SK-N-SH (cell line): ENCODE measurements at regions not wholly inside any gene's neighbourhood (a gene's known extent, or its start where the extent isn't known, plus 50 kb on each side); places are given as distances from the start of the nearest gene placed in this dataset.
"Not testable (repeated sequence)": the region's sequence is repeated elsewhere in the genome, so short reads cannot be mapped to it uniquely, and the experiment has no call there.

Source experiments
- CTCF ChIA-PET: fragments of 300-600, 350-600 bp; formaldehyde crosslinking; extraction: SDS; loops from one replicate; lab custom pipeline; 2021; lab: Yijun Ruan, JAX
- POLR2A ChIA-PET: fragments of 350-600 bp; sonication (Branson Sonifier 250); formaldehyde crosslinking; extraction: SDS; loops from one replicate; lab custom pipeline; 2020; ENCODE audit warnings: antibody characterized with exemption, inconsistent platforms; lab: Yijun Ruan, JAX
- DNase-seq: peaks from one replicate; pipeline ENCODE4 v3.0.0; 2012
- H2AFZ ChIP-seq: fragments of 200-600 bp; sonication (generic); 2 replicates; pipeline ENCODE4 v1.8.1; 2016; ENCODE audit warnings: antibody characterized with exemption, mild to moderate bottlenecking, low read depth
- H3F3A ChIP-seq: fragments of 200-600 bp; sonication (generic); replicated peaks from 2 replicates; pipeline ENCODE3; 2016; ENCODE audit warnings: antibody characterized with exemption, mild to moderate bottlenecking; ENCODE audit not compliant: insufficient read depth
- H3K27ac ChIP-seq, 2 experiments: fragments of 200-500 bp in 1 of 2; fragments of 200-600 bp in 1 of 2; sonication (Bioruptor generic) in 1 of 2; sonication (generic), shearing (Covaris generic) in 1 of 2; 2 replicates each; pipeline versions ENCODE4 v1.5.1 to v1.6.1; 2014 to 2016; ENCODE audit warnings: low read depth in 2 of 2, inconsistent platforms in 1 of 2, low read length in 1 of 2, mild to moderate bottlenecking in 1 of 2, mixed read lengths in 1 of 2
- H3K27me3 ChIP-seq: fragments of 200-600 bp; sonication (generic), shearing (Covaris generic); 2 replicates; pipeline ENCODE4 v1.6.1; 2016; ENCODE audit warnings: mixed run types; ENCODE audit not compliant: insufficient read depth
- H3K36me3 ChIP-seq, 2 experiments: fragments of 200-500 bp in 1 of 2; fragments of 200-600 bp in 1 of 2; sonication (Bioruptor generic) in 1 of 2; sonication (generic) in 1 of 2; replicated peaks in 1 of 2; 2 replicates each; pipeline versions ENCODE3 to v1.5.1; 2014 to 2016; ENCODE audit warnings: low read length in 1 of 2, mild to moderate bottlenecking in 1 of 2; ENCODE audit not compliant: insufficient read depth in 2 of 2, control insufficient read depth in 1 of 2
- H3K4me1 ChIP-seq, 2 experiments: fragments of 200-500 bp in 1 of 2; fragments of 200-600 bp in 1 of 2; sonication (Bioruptor generic) in 1 of 2; sonication (generic), shearing (Covaris generic) in 1 of 2; 2 replicates each; pipeline versions ENCODE4 v1.5.1 to v1.6.1; 2014 to 2016; ENCODE audit warnings: low read depth in 1 of 2, low read length in 1 of 2, mixed run types in 1 of 2; ENCODE audit not compliant: insufficient read depth in 2 of 2, control insufficient read depth in 1 of 2
- H3K4me2 ChIP-seq: fragments of 200-600 bp; sonication (generic), shearing (Covaris generic); 2 replicates; pipeline ENCODE4 v1.6.1; 2017; ENCODE audit warnings: mixed run types
- H3K4me3 ChIP-seq, 2 experiments: fragments of 200-500 bp in 1 of 2; fragments of 200-600 bp in 1 of 2; sonication (Bioruptor generic) in 1 of 2; sonication (generic), shearing (Covaris generic) in 1 of 2; 2 replicates each; pipeline versions ENCODE4 v1.5.1 to v1.8.1; 2014 to 2016; ENCODE audit warnings: low read depth in 2 of 2, inconsistent platforms in 1 of 2, low read length in 1 of 2, mild to moderate bottlenecking in 1 of 2, mixed read lengths in 1 of 2, moderate library complexity in 1 of 2
- H3K79me2 ChIP-seq: fragments of 200-600 bp; sonication (generic); 2 replicates; pipeline ENCODE4 v1.8.1; 2017; ENCODE audit warnings: mild to moderate bottlenecking; ENCODE audit not compliant: insufficient read depth
- H3K9ac ChIP-seq: fragments of 200-600 bp; sonication (generic); 2 replicates; pipeline ENCODE4 v1.6.1; 2017; ENCODE audit warnings: mixed run types
- H3K9me2 ChIP-seq: fragments of 200-600 bp; sonication (generic); 2 replicates; pipeline ENCODE4 v1.6.1; 2017; ENCODE audit warnings: mixed run types
- H3K9me3 ChIP-seq: fragments of 200-600 bp; sonication (generic); 2 replicates; pipeline ENCODE4 v1.6.1; 2017; ENCODE audit warnings: mixed run types, mild to moderate bottlenecking, moderate library complexity
- H4K20me1 ChIP-seq: fragments of 200-600 bp; sonication (generic); 2 replicates; pipeline ENCODE4 v1.6.1; 2017; ENCODE audit warnings: mild to moderate bottlenecking, mixed run types; ENCODE audit not compliant: insufficient read depth
- CHD2 ChIP-seq: fragments of 150-350 bp; IDR thresholded peaks from 2 replicates; pipeline ENCODE4 v1.6.1; 2018; ENCODE audit warnings: low read length; ENCODE audit not compliant: partially characterized antibody
- EP300 ChIP-seq, 2 experiments: IDR thresholded peaks; 2 replicates each; pipeline versions ENCODE4 v1.4.0 to v1.6.1; 2012; ENCODE audit warnings: borderline replicate concordance in 1 of 2, low read depth in 1 of 2, low read length in 1 of 2
- EZH2phosphoT487 ChIP-seq: fragments of 200-600 bp; sonication (generic); IDR thresholded peaks from 2 replicates; pipeline ENCODE4 v1.6.1; 2017; ENCODE audit warnings: low read depth, mixed run types, mild to moderate bottlenecking, antibody characterized with exemption, moderate library complexity, borderline replicate concordance
- FOXJ3 ChIP-seq: sonication (generic); formaldehyde crosslinking; IDR thresholded peaks from 2 replicates; pipeline ENCODE4 v1.5.1; 2020; ENCODE audit warnings: mild to moderate bottlenecking, missing genetic modification reagents
- FOXM1 ChIP-seq: IDR thresholded peaks from 2 replicates; pipeline ENCODE4 v1.4.0; 2012; ENCODE audit warnings: low read depth, mild to moderate bottlenecking
- IRF3 ChIP-seq: fragments of 150-350 bp; IDR thresholded peaks from 2 replicates; pipeline ENCODE4 v1.6.1; 2016; ENCODE audit warnings: mild to moderate bottlenecking, low read depth, low read length
- MAX ChIP-seq: IDR thresholded peaks from 2 replicates; pipeline ENCODE4 v1.4.0; 2012; ENCODE audit warnings: low read depth
- MEF2A ChIP-seq: IDR thresholded peaks from 2 replicates; pipeline ENCODE4 v1.4.0; 2012; ENCODE audit warnings: low read depth, borderline replicate concordance
- MXI1 ChIP-seq: IDR thresholded peaks from 2 replicates; pipeline ENCODE4 v1.6.1; 2012; ENCODE audit warnings: mild to moderate bottlenecking, low read depth, low read length, improper control_type of control experiment
- NFIC ChIP-seq: IDR thresholded peaks from 2 replicates; pipeline ENCODE4 v1.4.0; 2012; ENCODE audit warnings: borderline replicate concordance
- NRF1 ChIP-seq: IDR thresholded peaks from 2 replicates; pipeline ENCODE4 v1.6.1; 2012; ENCODE audit warnings: low read depth, mild to moderate bottlenecking, low read length
- POLR2AphosphoS5 ChIP-seq: IDR thresholded peaks from 2 replicates; pipeline ENCODE4 v1.6.1; 2012; ENCODE audit warnings: low read depth, low read length
- RCOR1 ChIP-seq: fragments of 150-350 bp; IDR thresholded peaks from 2 replicates; pipeline ENCODE4 v1.6.1; 2017; ENCODE audit warnings: antibody characterized with exemption, low read length
- RXRA ChIP-seq: IDR thresholded peaks from 2 replicates; pipeline ENCODE4 v1.4.0; 2012; ENCODE audit warnings: low read depth, mild to moderate bottlenecking, borderline replicate concordance
- SIN3A ChIP-seq: IDR thresholded peaks from 2 replicates; pipeline ENCODE4 v1.6.1; 2012; ENCODE audit warnings: low read depth, mild to moderate bottlenecking, low read length, moderate library complexity, borderline replicate concordance
- SMC3 ChIP-seq: IDR thresholded peaks from 2 replicates; pipeline ENCODE4 v1.6.1; 2012; ENCODE audit warnings: low read depth, low read length, improper control_type of control experiment
- TAF1 ChIP-seq: IDR thresholded peaks from 2 replicates; pipeline ENCODE4 v1.6.1; 2012; ENCODE audit warnings: low read depth, mild to moderate bottlenecking, low read length, moderate library complexity, borderline replicate concordance
- TEAD4 ChIP-seq: IDR thresholded peaks from 2 replicates; pipeline ENCODE4 v1.4.0; 2012; ENCODE audit warnings: mild to moderate bottlenecking, borderline replicate concordance; ENCODE audit not compliant: insufficient read depth
- USF2 ChIP-seq: fragments of 150-350 bp; IDR thresholded peaks from 2 replicates; pipeline ENCODE4 v1.6.1; 2017; ENCODE audit warnings: antibody characterized with exemption, low read length, low read depth, borderline replicate concordance
- WGBS: methylation state at CpG from one replicate; pipeline ENCODE4 v1.1.6; 2017; ENCODE audit warnings: low lambda C conversion rate; 5-methylcytosine and 5-hydroxymethylcytosine counted together

DNA sequence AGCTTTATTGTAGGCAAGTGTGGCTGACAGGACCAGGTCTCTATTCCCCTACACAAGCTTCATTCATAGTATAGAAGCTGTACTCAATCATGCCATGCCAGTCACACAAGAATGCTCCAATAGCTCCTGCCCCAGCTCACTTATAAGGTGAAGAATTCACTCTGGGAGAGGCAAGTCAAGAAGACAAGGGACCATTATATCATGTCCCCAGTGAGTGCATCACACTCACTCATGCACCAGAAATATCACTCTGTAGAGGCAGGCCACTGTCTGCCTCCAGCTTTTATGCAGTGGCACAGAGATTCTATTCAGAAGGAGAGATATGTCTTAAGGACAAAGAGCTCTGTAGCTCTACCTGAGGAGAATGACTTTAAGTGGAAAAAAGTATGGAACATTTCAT is 263.2 kb downstream of the GJA1 start:
- Histone ChIP-seq H4K20me1 (no peaks in the 10 kb centered on the region), H2AFZ (no peak overlapping the region), H3K4me3 (no peak overlapping the region), H3K4me1 (peaks cover 2 to 18% of the 10 kb centered on the region in 2 experiments; a peak in 2 of 4 replicates), H3K4me2 (no peak overlapping the region), H3F3A (peaks cover 26% of the 10 kb centered on the region), H3K9ac (no peak overlapping the region), H3K9me3 (no peaks in the 10 kb centered on the region), H3K27me3 (no peaks in the 10 kb centered on the region), H3K9me2 (no peaks in the 10 kb centered on the region), H3K27ac (no peak overlapping the region), H3K36me3 (no peaks in the 10 kb centered on the region), H3K79me2 (no peaks in the 10 kb centered on the region)
- TF ChIP-seq POLR2AphosphoS5: no peak
- TF ChIP-seq EZH2phosphoT487: no peak
- TF ChIP-seq MEF2A: no peak
- TF ChIP-seq FOXM1: no peak
- no peak for TF ChIP-seq TAF1
- no peak for TF ChIP-seq TEAD4
- ChIA-PET POLR2A (no interaction called here), CTCF (no interaction called here)
- DNase-seq: no peak

- H4K20me1 ChIP-seq, H2AFZ ChIP-seq, H3K79me2 ChIP-seq, H3K27ac ChIP-seq, H3K27me3 ChIP-seq, H3K9me2 ChIP-seq, DNase-seq, H3K9ac ChIP-seq, H3K4me1 ChIP-seq, CTCF ChIA-PET, H3K4me3 ChIP-seq, H3K36me3 ChIP-seq, H3K4me2 ChIP-seq, H3F3A ChIP-seq, POLR2A ChIA-PET, H3K9me3 ChIP-seq: not testable (repeated sequence)
- WGBS: no CpG with 5 or more reads among the region's 8 CpGs
These were observed 267.7 kb downstream of the GJA1 start for GRCh38 chr6:121703129-121703528.

DNA sequence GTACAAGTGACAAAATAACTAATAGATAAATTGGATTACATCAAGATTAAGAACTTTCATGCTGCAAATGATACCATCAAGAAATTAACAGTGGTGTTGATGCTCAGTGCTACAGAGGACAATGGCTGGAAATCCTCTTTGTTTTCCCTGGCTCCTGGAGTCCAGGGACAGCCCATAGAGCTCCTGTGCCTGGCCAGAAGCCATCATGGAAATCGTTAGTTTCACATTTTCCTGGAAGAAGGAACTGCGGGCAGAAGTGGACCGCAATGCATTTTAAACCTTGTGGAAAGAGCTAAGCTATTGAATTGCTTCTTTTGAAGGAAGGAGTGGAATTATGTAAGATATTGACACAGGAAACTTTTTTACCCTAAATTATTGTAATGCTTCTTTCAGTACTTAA is 276.0 kb downstream of the GJA1 start:
- H3K79me2 ChIP-seq: no peaks in the 10 kb centered on the region
- H3F3A ChIP-seq: no peaks in the 10 kb centered on the region
- no peaks in the 10 kb centered on the region for H3K9me3 ChIP-seq
- no peak overlapping the region for H3K27ac ChIP-seq
- WGBS: 65% methylated on average over 3 of the region's 3 CpGs
- H3K4me2 ChIP-seq: no peak overlapping the region
- no peak overlapping the region for H3K9ac ChIP-seq
- no peaks in the 10 kb centered on the region for H3K36me3 ChIP-seq
- no peaks in the 10 kb centered on the region for H3K9me2 ChIP-seq
- no peak overlapping the region for H2AFZ ChIP-seq
- DNase-seq: no peak
- ChIA-PET CTCF (no interaction called here), POLR2A (no interaction called here)
- no peaks in the 10 kb centered on the region for H3K4me1 ChIP-seq
- no peak for TF ChIP-seq NRF1
- no peak for TF ChIP-seq SMC3
- no peak for TF ChIP-seq MXI1
- no peak for TF ChIP-seq USF2
- no peak for TF ChIP-seq IRF3
- TF ChIP-seq EP300 (IDR thresholded peaks at IDR 0.05; ENCODE audit: borderline replicate concordance in 1 of 2, low read depth in 1 of 2, low read length in 1 of 2): no peak
- TF ChIP-seq CHD2: no peak
- no peak for TF ChIP-seq TAF1
- TF ChIP-seq MAX: no peak
- TF ChIP-seq FOXJ3: no peak
- TF ChIP-seq NFIC: no peak
- TF ChIP-seq POLR2AphosphoS5: no peak
- no peak for TF ChIP-seq MEF2A
- no peak for TF ChIP-seq RCOR1
- no peak for TF ChIP-seq RXRA
- TF ChIP-seq SIN3A: no peak
- H3K4me3 ChIP-seq: no peak overlapping the region
- no peaks in the 10 kb centered on the region for H3K27me3 ChIP-seq
- H4K20me1 ChIP-seq: no peaks in the 10 kb centered on the region
